ENCODE measurements at regions not wholly inside any gene's neighbourhood (a gene's known extent, or its start where the extent isn't known, plus 50 kb on each side); places are given as distances from the start of the nearest gene placed in this dataset.

DNA sequence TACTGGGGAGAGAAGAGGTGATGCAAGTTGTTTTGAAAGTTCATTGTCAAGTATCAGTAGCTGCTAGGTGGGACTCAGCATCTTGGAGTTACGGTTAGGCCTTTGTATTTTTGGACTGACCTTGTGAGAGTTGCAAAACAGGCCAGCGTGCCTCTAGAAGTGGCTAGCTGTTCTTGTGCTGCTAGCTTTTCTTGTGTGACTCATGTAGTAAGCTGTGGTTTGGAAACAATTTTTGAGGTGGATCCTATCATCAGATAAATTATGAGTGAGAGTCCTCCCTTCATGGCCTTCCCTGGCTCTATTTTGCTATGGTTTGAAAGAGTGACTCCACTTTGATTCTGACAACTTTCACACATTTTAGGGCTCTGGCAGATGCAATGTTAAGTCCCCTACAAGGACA, 409.2 kb upstream of the HS6ST1 start (continued):
- TF ChIP-seq, protein P1, sequence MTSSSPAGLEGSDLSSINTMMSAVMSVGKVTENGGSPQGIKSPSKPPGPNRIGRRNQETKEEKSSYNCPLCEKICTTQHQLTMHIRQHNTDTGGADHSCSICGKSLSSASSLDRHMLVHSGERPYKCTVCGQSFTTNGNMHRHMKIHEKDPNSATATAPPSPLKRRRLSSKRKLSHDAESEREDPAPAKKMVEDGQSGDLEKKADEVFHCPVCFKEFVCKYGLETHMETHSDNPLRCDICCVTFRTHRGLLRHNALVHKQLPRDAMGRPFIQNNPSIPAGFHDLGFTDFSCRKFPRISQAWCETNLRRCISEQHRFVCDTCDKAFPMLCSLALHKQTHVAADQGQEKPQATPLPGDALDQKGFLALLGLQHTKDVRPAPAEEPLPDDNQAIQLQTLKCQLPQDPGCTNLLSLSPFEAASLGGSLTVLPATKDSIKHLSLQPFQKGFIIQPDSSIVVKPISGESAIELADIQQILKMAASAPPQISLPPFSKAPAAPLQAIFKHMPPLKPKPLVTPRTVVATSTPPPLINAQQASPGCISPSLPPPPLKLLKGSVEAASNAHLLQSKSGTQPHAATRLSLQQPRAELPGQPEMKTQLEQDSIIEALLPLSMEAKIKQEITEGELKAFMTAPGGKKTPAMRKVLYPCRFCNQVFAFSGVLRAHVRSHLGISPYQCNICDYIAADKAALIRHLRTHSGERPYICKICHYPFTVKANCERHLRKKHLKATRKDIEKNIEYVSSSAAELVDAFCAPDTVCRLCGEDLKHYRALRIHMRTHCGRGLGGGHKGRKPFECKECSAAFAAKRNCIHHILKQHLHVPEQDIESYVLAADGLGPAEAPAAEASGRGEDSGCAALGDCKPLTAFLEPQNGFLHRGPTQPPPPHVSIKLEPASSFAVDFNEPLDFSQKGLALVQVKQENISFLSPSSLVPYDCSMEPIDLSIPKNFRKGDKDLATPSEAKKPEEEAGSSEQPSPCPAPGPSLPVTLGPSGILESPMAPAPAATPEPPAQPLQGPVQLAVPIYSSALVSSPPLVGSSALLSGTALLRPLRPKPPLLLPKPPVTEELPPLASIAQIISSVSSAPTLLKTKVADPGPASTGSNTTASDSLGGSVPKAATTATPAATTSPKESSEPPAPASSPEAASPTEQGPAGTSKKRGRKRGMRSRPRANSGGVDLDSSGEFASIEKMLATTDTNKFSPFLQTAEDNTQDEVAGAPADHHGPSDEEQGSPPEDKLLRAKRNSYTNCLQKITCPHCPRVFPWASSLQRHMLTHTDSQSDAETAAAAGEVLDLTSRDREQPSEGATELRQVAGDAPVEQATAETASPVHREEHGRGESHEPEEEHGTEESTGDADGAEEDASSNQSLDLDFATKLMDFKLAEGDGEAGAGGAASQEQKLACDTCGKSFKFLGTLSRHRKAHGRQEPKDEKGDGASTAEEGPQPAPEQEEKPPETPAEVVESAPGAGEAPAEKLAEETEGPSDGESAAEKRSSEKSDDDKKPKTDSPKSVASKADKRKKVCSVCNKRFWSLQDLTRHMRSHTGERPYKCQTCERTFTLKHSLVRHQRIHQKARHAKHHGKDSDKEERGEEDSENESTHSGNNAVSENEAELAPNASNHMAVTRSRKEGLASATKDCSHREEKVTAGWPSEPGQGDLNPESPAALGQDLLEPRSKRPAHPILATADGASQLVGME (CRISPR knock-in tag; IDR thresholded peaks at IDR 0.05) = no peak
- TF ChIP-seq ZNF57 (CRISPR knock-in tag; IDR thresholded peaks at IDR 0.05) (no peak), ZSCAN29 (IDR thresholded peaks at IDR 0.05) (no peak), TSC22D4 (tag; IDR thresholded peaks at IDR 0.05) (no peak), SNIP1 (IDR thresholded peaks at IDR 0.05; ENCODE audit: low read depth) (no peak)
- TF ChIP-seq, protein P2, sequence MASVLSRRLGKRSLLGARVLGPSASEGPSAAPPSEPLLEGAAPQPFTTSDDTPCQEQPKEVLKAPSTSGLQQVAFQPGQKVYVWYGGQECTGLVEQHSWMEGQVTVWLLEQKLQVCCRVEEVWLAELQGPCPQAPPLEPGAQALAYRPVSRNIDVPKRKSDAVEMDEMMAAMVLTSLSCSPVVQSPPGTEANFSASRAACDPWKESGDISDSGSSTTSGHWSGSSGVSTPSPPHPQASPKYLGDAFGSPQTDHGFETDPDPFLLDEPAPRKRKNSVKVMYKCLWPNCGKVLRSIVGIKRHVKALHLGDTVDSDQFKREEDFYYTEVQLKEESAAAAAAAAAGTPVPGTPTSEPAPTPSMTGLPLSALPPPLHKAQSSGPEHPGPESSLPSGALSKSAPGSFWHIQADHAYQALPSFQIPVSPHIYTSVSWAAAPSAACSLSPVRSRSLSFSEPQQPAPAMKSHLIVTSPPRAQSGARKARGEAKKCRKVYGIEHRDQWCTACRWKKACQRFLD (CRISPR knock-in tag; IDR thresholded peaks at IDR 0.05) = no peak
